Endothelial cell (in vitro differentiated cells): ENCODE measurements at regions not wholly inside any gene's neighbourhood (a gene's known extent, or its start where the extent isn't known, plus 50 kb on each side); places are given as distances from the start of the nearest gene placed in this dataset.

Experiments
- DNase-seq: peaks from one replicate; pipeline ENCODE4 v3.0.0; 2021; ENCODE audit warnings: low spot score
- H3K27ac Mint-ChIP-seq: one replicate; pipeline ENCODE4 v1.8.0; 2021; ENCODE audit warnings: mixed read lengths, inconsistent platforms; ENCODE audit not compliant: unreplicated experiment
- H3K27me3 Mint-ChIP-seq: one replicate; pipeline ENCODE4 v1.8.0; 2021; ENCODE audit warnings: mild to moderate bottlenecking, moderate library complexity, mixed read lengths, inconsistent platforms; ENCODE audit not compliant: unreplicated experiment
- H3K36me3 Mint-ChIP-seq: one replicate; pipeline ENCODE4 v1.8.0; 2021; ENCODE audit warnings: mild to moderate bottlenecking, low read depth, mixed read lengths, inconsistent platforms; ENCODE audit not compliant: unreplicated experiment
- H3K4me1 Mint-ChIP-seq: one replicate; pipeline ENCODE4 v1.8.0; 2021; ENCODE audit warnings: mild to moderate bottlenecking, mixed read lengths, inconsistent platforms; ENCODE audit not compliant: unreplicated experiment
- H3K4me3 Mint-ChIP-seq: one replicate; pipeline ENCODE4 v1.8.0; 2021; ENCODE audit warnings: mild to moderate bottlenecking, mixed read lengths, inconsistent platforms; ENCODE audit not compliant: unreplicated experiment
- H3K9me3 Mint-ChIP-seq: one replicate; pipeline ENCODE4 v1.8.0; 2021; ENCODE audit warnings: mixed read lengths, inconsistent platforms; ENCODE audit not compliant: unreplicated experiment
- CTCF ChIP-seq: fragments of 200-600 bp; sonication (generic); IDR thresholded peaks from one replicate; pipeline ENCODE4 v1.5.0; 2021; ENCODE audit warnings: antibody characterized with exemption; ENCODE audit not compliant: unreplicated experiment

DNA sequence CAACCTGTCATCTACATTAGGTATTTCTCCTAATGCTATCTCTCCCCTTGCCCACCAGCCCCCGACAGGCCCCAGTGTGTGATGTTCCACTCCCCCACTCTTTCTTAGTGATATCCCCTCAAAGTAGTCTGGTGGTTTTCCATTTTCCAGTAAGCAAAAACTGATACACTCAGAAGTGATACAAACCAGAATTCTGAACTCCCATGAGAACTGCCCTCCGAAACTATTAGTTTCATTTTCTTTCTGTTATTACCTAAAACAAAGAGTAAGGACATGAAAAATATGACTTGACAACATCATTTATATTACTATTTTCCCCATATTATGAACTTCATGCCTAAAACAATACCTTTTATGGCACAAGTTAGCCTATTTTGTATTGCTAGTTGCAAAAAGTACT, 175.0 kb downstream of the OTUD1 start:
- no peaks in the 10 kb centered on the region for H3K4me1 Mint-ChIP-seq
- TF ChIP-seq CTCF: no peak
- H3K27me3 Mint-ChIP-seq: no peaks in the 10 kb centered on the region
- H3K36me3 Mint-ChIP-seq: no peaks in the 10 kb centered on the region
- H3K27ac Mint-ChIP-seq: no peak overlapping the region
- no peaks in the 10 kb centered on the region for H3K9me3 Mint-ChIP-seq
- DNase-seq: no peak
- H3K4me3 Mint-ChIP-seq: no peak overlapping the region

- DNase-seq: no peak
- no peaks in the 10 kb centered on the region for H3K4me1 Mint-ChIP-seq
- no peak for TF ChIP-seq CTCF
- H3K9me3 Mint-ChIP-seq: no peaks in the 10 kb centered on the region
- no peak overlapping the region for H3K27ac Mint-ChIP-seq
- no peak overlapping the region for H3K4me3 Mint-ChIP-seq
- no peaks in the 10 kb centered on the region for H3K27me3 Mint-ChIP-seq
- H3K36me3 Mint-ChIP-seq: no peaks in the 10 kb centered on the region
These were observed 175.6 kb downstream of the OTUD1 start for GRCh38 chr10:23614483-23614882.

DNA sequence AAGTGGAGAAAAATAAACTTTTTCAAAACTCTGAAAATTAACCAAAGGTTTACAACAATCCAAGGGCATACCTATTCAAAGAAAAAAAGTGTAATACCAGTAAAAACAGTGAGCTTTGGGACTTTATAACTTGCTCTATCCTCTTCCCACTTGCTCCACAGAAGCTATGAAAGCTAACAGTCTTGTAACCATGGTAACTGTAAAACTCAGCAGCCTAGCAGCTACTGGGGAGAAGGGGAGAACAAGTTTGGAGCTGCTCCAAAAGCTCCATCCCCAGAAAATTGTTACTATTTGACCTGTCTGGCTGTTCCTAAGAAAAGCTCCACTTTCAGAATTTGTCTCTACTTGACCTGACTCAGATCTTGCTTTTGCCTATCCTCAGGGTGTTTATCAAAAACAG, 191.5 kb downstream of the OTUD1 start:
- Mint-ChIP-seq H3K4me1 (no peaks in the 10 kb centered on the region), H3K27ac (no peak overlapping the region), H3K36me3 (no peaks in the 10 kb centered on the region), H3K4me3 (no peak overlapping the region), H3K9me3 (no peaks in the 10 kb centered on the region), H3K27me3 (no peaks in the 10 kb centered on the region)
- TF ChIP-seq CTCF: no peak
- DNase-seq: no peak

- Mint-ChIP-seq H3K4me1 (no peaks in the 10 kb centered on the region), H3K36me3 (no peaks in the 10 kb centered on the region), H3K9me3 (no peaks in the 10 kb centered on the region), H3K27me3 (no peaks in the 10 kb centered on the region), H3K4me3 (no peak overlapping the region), H3K27ac (no peak overlapping the region)
- no peak for TF ChIP-seq CTCF
- DNase-seq: no peak
These were observed 192.0 kb downstream of the OTUD1 start for GRCh38 chr10:23630885-23631284.

GRCh38 chr10:23643111-23643780, 204.4 kb downstream of the OTUD1 start:
- no peak overlapping the region for H3K4me3 Mint-ChIP-seq
- no peaks in the 10 kb centered on the region for H3K36me3 Mint-ChIP-seq
- H3K27me3 Mint-ChIP-seq: no peaks in the 10 kb centered on the region
- H3K4me1 Mint-ChIP-seq: no peaks in the 10 kb centered on the region
- no peaks in the 10 kb centered on the region for H3K9me3 Mint-ChIP-seq
- no peak for DNase-seq
- no peak overlapping the region for H3K27ac Mint-ChIP-seq
- TF ChIP-seq CTCF: no peak
